PC-3 (cell line): ENCODE measurements at regions not wholly inside any gene's neighbourhood (a gene's known extent, or its start where the extent isn't known, plus 50 kb on each side); places are given as distances from the start of the nearest gene placed in this dataset.

ENCODE experiments used
- CTCF ChIP-seq: fragments of 300-600 bp; sonication (generic); conservative IDR thresholded peaks from 2 replicates; pipeline ENCODE4 v1.5.1; 2017; ENCODE audit warnings: antibody characterized with exemption, low read depth, mild to moderate bottlenecking, low read length
- EZH2 ChIP-seq: fragments of 300-600 bp; sonication (generic); IDR thresholded peaks from one replicate; pipeline ENCODE4 v1.6.1; 2017; ENCODE audit warnings: antibody characterized with exemption, mild to moderate bottlenecking, low read length; ENCODE audit not compliant: unreplicated experiment
- EZH2phosphoT487 ChIP-seq: fragments of 300-600 bp; sonication (generic); IDR thresholded peaks from 2 replicates; pipeline ENCODE4 v1.6.1; 2018; ENCODE audit warnings: mild to moderate bottlenecking, antibody characterized with exemption, low read length, borderline replicate concordance

DNA sequence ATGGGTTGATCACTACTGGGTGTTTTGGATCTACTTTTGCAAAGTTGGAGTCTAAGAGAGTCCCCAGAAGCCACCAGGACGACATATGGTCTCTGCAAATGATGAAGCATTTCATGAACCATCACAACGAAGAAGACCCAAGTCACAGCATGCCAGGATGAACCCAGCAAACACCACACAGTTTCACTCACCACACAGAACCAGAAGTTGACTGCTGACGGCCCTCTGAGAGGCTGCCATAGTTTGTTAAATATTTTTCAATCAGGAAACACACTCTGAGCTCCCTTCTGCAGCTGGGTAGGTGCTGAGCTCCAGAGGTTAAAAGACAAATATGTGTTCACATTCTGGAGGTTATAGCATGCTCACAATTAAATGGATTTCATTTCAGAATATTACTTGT is 271.4 kb downstream of the DCDC2C start:
- TF ChIP-seq CTCF (no peak), EZH2 (no peak), EZH2phosphoT487 (no peak)
